ENCODE measurements at regions not wholly inside any gene's neighbourhood (a gene's known extent, or its start where the extent isn't known, plus 50 kb on each side); places are given as distances from the start of the nearest gene placed in this dataset.

- Histone ChIP-seq H3K9me3 (no peaks in the 10 kb centered on the region), H3K27ac (no peak overlapping the region), H3K27me3 (no peaks in the 10 kb centered on the region), H3K36me3 (no peaks in the 10 kb centered on the region), H3K4me1 (no peaks in the 10 kb centered on the region), H3K4me3 (no peak overlapping the region)
- in situ Hi-C loops (cut with MboI; ENCODE audit: low sequenced_read_pairs in 4 of 4) (no loop called here), intact Hi-C loops (cut with DNase I; ENCODE audit: low total_unique reads) (no loop called here)
- no peak for ATAC-seq
- TF ChIP-seq CTCF (IDR thresholded peaks at IDR 0.05 in 4 of 5, conservative IDR thresholded peaks at IDR 0.05 in 1 of 5) (no peak), POLR2A (IDR thresholded peaks at IDR 0.05) (no peak)
- DNase-seq = no peak
These were observed 50.3 kb upstream of the TRIM9 start for GRCh38 chr14:51145246-51145645.

- intact Hi-C loops (cut with DNase I; ENCODE audit: low total_unique reads) (no loop called here), in situ Hi-C loops (cut with MboI; ENCODE audit: low sequenced_read_pairs in 4 of 4) (no loop called here)
- Histone ChIP-seq H3K9me3 (no peaks in the 10 kb centered on the region), H3K4me1 (no peaks in the 10 kb centered on the region), H3K4me3 (no peak overlapping the region), H3K27ac (no peak overlapping the region), H3K36me3 (no peaks in the 10 kb centered on the region), H3K27me3 (no peaks in the 10 kb centered on the region)
- ATAC-seq (peak in 1 of 2 donors; percentile 33), DNase-seq (peak in 1 of 2 donors; percentile 14)
- no peak for TF ChIP-seq POLR2A (IDR thresholded peaks at IDR 0.05)
- TF ChIP-seq CTCF (IDR thresholded peaks at IDR 0.05 in 4 of 5, conservative IDR thresholded peaks at IDR 0.05 in 1 of 5) = no peak
These were observed 52.3 kb upstream of the TRIM9 start for GRCh38 chr14:51147183-51147582.

DNA sequence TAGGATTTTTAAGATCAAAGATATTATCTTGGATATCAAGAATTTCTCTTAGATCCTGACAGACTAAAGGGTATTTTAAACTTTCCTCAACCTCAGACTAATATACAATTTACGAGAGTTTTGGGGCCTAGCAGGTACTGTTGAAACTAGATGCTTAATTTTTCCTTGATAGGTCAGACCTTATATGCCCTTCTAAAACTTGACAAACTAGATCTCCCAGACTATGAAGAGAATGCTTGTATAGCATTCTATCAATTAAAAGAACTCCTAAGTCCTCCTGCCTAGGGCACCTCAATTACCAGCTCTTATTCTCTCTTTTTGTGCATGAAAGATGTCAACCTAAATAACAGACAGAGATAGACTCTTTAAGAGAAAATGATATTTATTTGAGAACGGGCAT, 60.4 kb upstream of the TRIM9 start:
- Histone ChIP-seq H3K4me3 (no peak overlapping the region), H3K36me3 (no peaks in the 10 kb centered on the region), H3K9me3 (no peaks in the 10 kb centered on the region), H3K27ac (no peak overlapping the region), H3K27me3 (no peaks in the 10 kb centered on the region), H3K4me1 (no peaks in the 10 kb centered on the region)
- in situ Hi-C loops (cut with MboI; ENCODE audit: low sequenced_read_pairs in 4 of 4) (no loop called here), intact Hi-C loops (cut with DNase I; ENCODE audit: low total_unique reads) (no loop called here)
- TF ChIP-seq POLR2A (IDR thresholded peaks at IDR 0.05) (no peak), CTCF (IDR thresholded peaks at IDR 0.05 in 4 of 5, conservative IDR thresholded peaks at IDR 0.05 in 1 of 5) (no peak)
- DNase-seq (no peak), ATAC-seq (no peak)

DNA sequence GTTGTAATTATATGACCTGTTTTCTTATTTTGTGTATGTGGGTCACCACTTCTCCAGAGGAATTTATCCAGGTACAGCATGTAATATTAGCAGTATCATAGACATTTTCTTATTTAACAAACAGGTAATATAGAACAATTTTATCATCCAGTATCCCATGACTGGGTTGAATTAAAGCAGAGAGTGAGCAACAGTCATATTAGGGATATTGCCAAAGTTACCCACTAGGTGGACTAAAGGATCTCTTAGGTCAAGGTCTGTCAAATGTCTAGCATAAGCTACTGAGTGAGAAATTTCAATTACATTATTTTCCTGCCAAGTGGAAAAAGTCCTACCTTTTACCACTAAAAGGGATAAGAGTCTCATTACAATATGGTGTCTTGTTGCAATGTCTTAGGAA, 62.1 kb upstream of the TRIM9 start:
- TF ChIP-seq CTCF (IDR thresholded peaks at IDR 0.05 in 4 of 5, conservative IDR thresholded peaks at IDR 0.05 in 1 of 5) = peak in 1 of 5 experiments; percentile 11
- no peak for TF ChIP-seq POLR2A (IDR thresholded peaks at IDR 0.05)
- Histone ChIP-seq H3K27ac (no peak overlapping the region), H3K4me1 (no peaks in the 10 kb centered on the region), H3K9me3 (no peaks in the 10 kb centered on the region), H3K27me3 (no peaks in the 10 kb centered on the region), H3K4me3 (no peak overlapping the region), H3K36me3 (no peaks in the 10 kb centered on the region)
- in situ Hi-C loops (cut with MboI; ENCODE audit: low sequenced_read_pairs in 4 of 4) = no loop called here
- intact Hi-C loops (cut with DNase I; ENCODE audit: low total_unique reads) = no loop called here
- no peak for ATAC-seq
- no peak for DNase-seq

- no peaks in the 10 kb centered on the region for H3K9me3 ChIP-seq
- no peak overlapping the region for H3K4me3 ChIP-seq
- no peak for ATAC-seq
- TF ChIP-seq POLR2A (IDR thresholded peaks at IDR 0.05) (no peak), CTCF (IDR thresholded peaks at IDR 0.05 in 4 of 5, conservative IDR thresholded peaks at IDR 0.05 in 1 of 5) (no peak)
- no peaks in the 10 kb centered on the region for H3K4me1 ChIP-seq
- DNase-seq = no peak
- no peaks in the 10 kb centered on the region for H3K27me3 ChIP-seq
- intact Hi-C loops (cut with DNase I; ENCODE audit: low total_unique reads) = no loop called here
- in situ Hi-C loops (cut with MboI; ENCODE audit: low sequenced_read_pairs in 4 of 4) = no loop called here
- no peak overlapping the region for H3K27ac ChIP-seq
- H3K36me3 ChIP-seq = no peaks in the 10 kb centered on the region
These were observed 66.0 kb upstream of the TRIM9 start for GRCh38 chr14:51160871-51161270.

All from gastrocnemius medialis (tissue), 4 donors.